ENCODE measurements at regions not wholly inside any gene's neighbourhood (a gene's known extent, or its start where the extent isn't known, plus 50 kb on each side); places are given as distances from the start of the nearest gene placed in this dataset.
"Not testable (repeated sequence)": the region's sequence is repeated elsewhere in the genome, so short reads cannot be mapped to it uniquely, and the experiment has no call there.

- no peak for DNase-seq
Measured at GRCh38 chr6:74357321-74357720, 661.3 kb downstream of the CD109 start.

GRCh38 chr6:74356391-74356790 is 660.4 kb downstream of the CD109 start:
- DNase-seq, result no peak

GRCh38 chr6:74346936-74347535 is 651.0 kb downstream of the CD109 start:
- no peak for DNase-seq

GRCh38 chr6:74343804-74344203 is 647.8 kb downstream of the CD109 start:
- peak; percentile 12 for DNase-seq

GRCh38 chr6:74343321-74343720 is 647.3 kb downstream of the CD109 start:
- not testable (repeated sequence) for DNase-seq

GRCh38 chr6:74334722-74335121 is 638.7 kb downstream of the CD109 start:
- no peak for DNase-seq

- peak; percentile 44 for DNase-seq
Measured at GRCh38 chr6:74333406-74333805, 637.4 kb downstream of the CD109 start.

- DNase-seq, result no peak
Measured at GRCh38 chr6:74320715-74321114, 624.7 kb downstream of the CD109 start.

- no peak for DNase-seq
Measured at GRCh38 chr6:74320074-74320473, 624.1 kb downstream of the CD109 start.

GRCh38 chr6:74319292-74319691 is 623.3 kb downstream of the CD109 start:
- DNase-seq, result no peak

GRCh38 chr6:74318738-74319137 is 622.7 kb downstream of the CD109 start:
- no peak for DNase-seq

GRCh38 chr6:74312081-74312480 is 616.1 kb downstream of the CD109 start:
- no peak for DNase-seq

GRCh38 chr6:74311431-74311830 is 615.4 kb downstream of the CD109 start:
- DNase-seq, result no peak

GRCh38 chr6:74289884-74290283 is 593.9 kb downstream of the CD109 start:
- DNase-seq, result no peak

GRCh38 chr6:74287932-74288331 is 591.9 kb downstream of the CD109 start:
- no peak for DNase-seq

- no peak for DNase-seq
Measured at GRCh38 chr6:74287441-74287840, 591.4 kb downstream of the CD109 start.

GRCh38 chr6:74284284-74284683 is 588.3 kb downstream of the CD109 start:
- no peak for DNase-seq

- no peak for DNase-seq
Measured at GRCh38 chr6:74283532-74283931, 587.5 kb downstream of the CD109 start.

GRCh38 chr6:74282143-74282689 is 586.2 kb downstream of the CD109 start:
- DNase-seq, result no peak

GRCh38 chr6:74280130-74280692 is 584.2 kb downstream of the CD109 start:
- DNase-seq, result no peak

- peak; percentile 7 for DNase-seq
Measured at GRCh38 chr6:74277777-74278186, 581.8 kb downstream of the CD109 start.

GRCh38 chr6:74273541-74273940 is 577.5 kb downstream of the CD109 start:
- DNase-seq, result no peak

- no peak for DNase-seq
Measured at GRCh38 chr6:74269600-74269858, 573.5 kb downstream of the CD109 start.

- no peak for DNase-seq
Measured at GRCh38 chr6:74268815-74269599, 573.0 kb downstream of the CD109 start.

Measured in OCI-M1 (cell line).